ENCODE measurements at regions not wholly inside any gene's neighbourhood (a gene's known extent, or its start where the extent isn't known, plus 50 kb on each side); places are given as distances from the start of the nearest gene placed in this dataset.
"Not testable (repeated sequence)": the region's sequence is repeated elsewhere in the genome, so short reads cannot be mapped to it uniquely, and the experiment has no call there.

DNA sequence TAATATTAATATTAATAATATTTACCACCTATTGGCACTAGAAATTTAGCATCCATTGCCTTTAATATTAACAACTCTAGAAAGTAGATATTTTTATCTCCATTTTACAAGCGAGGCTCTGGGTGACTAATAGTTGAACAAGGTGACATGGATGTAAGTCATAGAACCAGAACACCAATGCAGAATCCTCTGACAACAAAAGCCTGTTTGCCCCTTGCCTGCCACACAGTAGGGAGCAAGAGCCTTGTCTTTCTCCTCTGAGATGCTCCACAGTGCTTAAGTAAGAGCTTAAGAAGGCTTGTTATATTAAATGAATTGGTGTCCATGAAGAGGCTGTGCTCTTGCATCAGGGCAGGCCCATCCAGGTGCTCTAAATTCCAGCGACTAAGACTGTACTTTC lies 51.2 kb upstream of the LBX1 start:
- no peak for DNase-seq (ENCODE audit: low spot score)

DNA sequence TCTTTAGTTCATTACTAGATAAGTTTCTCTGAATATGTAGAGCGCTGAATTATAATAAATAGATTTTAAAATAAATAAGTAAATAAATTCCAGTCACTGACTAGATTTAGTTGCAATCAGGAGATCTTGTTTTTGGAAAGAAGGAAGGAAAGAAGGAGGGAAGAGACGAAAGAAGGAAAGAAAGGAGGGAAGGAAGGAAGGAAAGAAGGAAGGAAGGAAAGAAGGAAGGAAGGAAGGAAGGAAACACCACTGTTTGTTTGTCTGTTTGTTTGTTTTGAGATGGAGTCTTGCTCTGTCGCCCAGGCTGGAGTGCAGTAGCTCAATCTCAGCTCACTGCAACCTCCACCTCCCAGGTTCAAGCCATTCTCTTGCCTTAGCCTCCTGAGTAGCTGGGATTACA lies 51.7 kb upstream of the LBX1 start:
- not testable (repeated sequence) for DNase-seq (ENCODE audit: low spot score)

DNA sequence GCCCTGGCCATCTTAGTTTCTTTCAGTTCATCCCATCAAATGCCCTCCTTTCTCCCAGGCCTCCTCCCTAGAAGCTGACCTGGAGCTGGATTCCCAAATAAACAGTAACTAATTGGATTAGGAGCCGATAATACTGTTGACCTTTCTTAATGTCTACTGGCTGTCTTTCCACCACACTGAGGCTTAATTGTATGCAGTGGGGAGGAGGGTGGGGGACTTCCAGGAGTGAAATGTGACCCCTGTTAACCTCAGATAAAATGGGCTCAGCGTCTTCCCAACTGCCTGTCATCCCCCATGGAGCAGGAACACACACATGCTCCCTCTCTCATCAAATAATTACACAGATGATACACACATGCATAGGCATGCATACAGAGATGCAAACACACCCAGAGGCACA lies 53.7 kb upstream of the LBX1 start:
- no peak for DNase-seq (ENCODE audit: low spot score)

DNA sequence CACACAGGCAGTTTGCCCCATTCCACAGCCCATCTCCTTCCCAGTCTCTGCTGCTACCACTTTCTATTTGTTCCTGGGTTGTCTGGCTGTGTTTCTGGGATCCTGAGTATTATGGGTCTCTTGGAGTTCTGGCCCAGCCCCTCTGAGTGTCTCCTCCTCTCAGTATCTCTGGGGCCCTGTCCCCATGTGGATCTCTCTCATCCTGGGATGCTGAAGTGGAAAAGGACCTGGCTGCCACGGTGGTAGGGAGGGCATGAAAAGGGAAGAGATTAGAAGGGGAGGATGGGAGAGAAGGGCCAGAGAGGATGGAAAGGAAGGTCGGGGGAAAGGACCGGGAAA lies 54.5 kb upstream of the LBX1 start:
- no peak for DNase-seq (ENCODE audit: low spot score)

DNA sequence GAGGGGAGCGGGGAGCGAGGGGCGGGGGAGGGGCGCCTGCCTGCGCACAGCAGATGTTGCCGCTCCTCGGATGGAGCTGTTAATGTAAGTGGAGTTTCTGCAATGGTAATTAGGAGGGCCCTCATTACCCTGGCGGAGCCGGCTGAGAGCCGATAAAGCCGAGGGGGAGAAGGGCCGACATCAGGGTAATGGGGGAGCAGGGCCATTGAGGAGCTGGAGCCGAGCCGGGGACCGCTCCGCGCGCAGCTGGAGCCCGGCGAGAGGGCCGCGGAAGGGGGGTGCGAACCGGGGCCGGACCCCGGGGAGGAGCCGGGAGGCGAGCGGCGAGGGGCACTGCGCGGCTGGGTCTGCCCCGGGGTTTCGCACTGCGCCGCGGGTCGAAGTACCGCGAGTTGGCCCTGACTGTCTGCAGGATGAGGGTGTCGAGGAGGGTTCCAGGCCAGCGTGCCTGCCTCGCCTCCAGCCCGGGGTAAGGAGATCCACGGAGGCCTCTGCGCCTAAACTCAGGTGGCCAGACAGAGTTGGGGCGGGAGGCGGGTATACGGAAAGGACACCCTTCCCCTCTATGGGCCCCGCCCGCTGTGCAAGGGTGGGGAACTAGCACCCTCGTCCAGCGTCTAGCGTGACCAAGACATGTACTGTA lies 55.0 kb upstream of the LBX1 start:
- no peak for DNase-seq (ENCODE audit: low spot score)

DNA sequence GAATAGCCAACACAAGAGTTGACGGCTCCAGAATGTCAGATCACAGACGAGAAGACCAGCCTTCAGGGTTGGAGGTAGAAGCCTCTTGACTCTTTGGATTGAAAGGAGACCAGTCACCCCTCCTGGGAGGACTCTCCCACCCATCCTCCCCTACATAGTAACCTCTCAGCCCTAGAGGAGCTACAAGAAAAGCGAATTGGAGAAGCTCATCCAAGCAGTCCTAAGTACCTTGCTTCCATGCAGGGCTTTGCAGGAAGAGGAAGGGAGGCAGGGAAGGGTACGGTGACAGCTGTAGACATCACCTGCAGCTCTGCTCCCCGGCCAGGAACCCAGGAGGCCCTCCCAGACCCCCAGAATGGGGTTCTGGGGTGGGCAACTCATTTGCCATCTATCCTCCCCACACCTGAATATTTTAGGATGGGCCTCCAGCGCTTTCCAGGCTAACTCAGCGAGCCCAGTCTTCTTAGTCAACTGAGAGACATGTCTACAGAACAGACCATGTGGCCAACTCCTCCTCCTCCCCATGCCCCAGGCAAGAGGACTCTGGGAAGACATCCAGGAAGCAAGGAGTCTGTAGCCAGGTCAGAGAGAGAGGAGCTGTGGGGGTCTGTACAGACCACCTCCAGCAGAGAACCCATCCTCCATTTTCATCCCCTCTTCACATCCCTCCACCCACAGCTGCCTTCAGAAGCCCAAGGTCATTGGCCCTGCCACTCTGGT lies 55.6 kb upstream of the LBX1 start:
- no peak for DNase-seq (ENCODE audit: low spot score)

DNA sequence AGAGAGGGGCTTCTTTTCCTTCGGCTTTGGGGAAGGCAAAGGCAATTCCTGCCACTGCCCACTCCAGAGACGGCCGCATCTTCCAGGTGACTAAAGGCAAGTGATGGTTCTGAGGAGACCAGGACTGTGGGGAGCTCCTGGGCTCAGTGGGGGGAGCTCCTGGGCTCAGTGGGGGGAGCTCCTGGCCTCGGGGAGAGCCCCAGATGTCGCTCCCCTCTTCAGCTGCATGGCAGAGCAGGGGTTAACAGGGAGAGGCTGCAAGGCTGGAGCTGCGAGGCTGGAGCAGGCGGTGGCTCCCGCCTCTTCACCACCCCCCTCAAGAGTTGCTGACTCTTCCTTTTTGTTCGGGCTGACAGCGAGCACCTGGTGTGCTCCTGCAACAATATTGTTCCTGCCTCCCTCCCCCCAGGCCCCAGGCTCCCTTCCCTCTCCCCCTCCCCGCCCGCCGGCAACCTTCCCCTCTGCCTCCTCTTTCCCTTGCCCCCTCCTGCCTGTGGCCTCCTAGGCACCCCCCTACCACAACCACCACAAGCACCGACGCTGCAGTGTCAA lies 56.3 kb upstream of the LBX1 start:
- DNase-seq (ENCODE audit: low spot score), result no peak

DNA sequence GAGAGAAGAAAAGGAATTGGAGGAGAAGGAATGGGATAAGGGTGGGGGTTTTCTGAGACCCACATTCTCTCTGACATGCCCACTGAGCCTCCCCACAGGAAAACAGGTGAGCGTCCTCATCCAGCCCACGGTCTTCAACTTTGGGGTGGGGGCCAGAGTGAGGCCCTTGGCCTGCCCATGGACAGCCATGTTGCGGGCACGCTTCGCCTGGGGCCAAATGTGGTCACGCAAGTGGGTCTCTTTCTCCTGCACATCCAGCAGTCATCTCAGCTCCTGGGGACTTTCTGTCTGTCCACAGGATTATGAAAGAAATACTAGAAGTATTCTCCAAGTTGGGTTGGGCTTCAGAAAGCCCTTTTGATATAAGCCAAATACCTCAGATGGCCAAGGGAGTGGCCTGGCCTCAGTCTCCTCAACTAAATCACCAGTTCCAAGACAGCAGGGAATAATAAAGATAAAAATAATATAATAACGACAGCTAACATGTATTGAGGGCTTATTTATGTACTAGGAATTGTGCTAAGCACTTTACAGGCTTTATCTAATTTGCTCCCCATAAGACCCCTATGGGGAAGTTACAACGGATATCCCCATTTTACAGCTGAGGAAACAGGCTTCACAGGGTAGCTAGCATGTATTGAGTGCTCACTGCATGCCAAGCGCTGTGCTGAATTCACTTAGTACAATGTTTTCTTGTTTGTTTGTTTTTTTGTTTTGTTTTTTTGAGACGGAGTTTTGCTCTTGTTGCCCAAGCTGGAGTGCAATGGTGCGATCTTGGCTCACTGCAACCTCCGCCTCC lies 57.2 kb upstream of the LBX1 start:
- no peak for DNase-seq (ENCODE audit: low spot score)

DNA sequence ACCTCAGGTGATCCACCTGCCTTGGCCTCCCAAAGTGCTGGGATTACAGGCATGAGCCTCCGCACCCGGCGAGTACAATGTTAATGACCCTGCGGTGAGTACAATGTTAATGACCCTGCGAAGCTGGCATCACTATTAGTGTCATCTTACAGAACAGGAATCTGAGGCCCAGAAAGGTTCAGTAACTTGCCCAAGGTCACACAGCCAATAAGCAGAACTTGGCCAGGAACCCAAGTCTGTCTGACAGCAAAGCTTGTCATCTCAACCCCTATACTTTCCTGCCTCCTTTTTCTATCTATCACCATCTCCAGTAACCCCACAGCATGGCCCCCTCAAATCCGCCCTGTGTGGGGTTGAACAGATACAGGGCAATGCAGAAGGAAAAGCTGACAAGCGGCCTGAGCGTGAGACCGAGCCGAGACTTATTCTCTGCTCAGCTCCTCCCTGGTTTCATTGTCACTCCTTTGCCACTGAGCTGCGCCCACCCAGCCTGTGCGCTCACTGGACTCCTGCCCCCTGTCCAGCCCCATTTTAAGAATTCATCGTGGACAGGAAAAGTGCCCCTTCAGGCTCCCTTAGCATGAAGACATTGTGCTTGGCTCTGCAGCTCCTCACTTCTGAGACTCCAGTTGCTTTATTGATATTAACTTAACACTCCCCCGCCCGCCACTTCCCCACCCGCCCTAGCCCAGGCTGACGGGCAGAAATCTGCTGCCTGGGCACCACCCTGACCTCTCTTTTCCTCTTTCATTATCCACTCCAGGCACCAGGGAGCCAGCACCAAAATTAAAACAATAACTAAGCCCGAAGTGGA lies 58.1 kb upstream of the LBX1 start:
- no peak for DNase-seq (ENCODE audit: low spot score)

DNA sequence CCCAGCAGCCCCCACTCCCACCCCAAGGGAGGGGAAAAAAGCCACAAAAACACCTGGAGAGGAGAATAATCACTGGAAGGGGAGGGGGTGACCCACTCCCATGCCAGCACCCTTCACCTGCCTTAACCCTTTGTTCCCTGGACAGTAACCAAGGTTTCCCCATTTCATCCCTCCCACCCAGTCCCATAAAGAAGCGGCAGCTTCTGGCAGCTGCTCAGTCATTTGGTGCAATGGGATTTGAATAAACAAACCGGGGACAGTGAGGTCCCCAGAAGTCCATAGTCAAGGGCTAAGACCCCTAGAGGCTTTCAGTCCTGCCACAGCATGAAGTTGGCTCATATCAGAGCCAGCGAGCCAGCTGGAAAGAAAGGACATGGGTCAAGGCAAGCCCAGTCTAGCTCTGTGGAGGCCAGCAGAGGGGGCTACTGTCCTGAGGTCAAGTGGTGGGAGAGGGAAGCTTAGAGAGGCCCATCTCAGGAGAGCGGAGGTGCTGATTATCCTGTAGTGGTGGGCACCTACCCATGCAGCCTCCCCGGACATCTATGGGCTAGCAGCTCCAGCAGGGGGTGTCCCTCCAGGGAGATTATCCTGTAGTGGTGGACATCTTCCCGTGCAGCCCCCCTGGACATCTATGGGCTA lies 58.9 kb upstream of the LBX1 start:
- no peak for DNase-seq (ENCODE audit: low spot score)

DNA sequence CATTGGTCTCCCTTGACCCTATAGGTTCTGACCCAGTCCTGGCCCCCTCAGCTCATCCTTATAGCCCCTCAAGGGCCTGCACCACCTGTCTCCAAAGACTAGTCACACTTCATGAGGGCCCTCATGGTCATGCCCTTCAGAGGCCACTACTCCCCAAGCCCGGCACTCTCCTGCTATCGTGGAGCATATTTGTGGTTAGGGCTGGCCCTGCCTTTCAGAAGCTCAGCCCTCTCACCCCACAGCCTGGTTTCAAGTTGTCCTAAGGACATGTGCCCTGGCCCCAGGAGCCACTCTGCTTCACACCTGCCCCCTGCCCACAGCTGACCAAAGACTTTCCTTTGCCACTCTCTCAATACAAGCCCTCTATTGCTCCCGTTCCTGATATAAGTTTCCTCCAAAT lies 60.3 kb upstream of the LBX1 start:
- DNase-seq (ENCODE audit: low spot score), result no peak

DNA sequence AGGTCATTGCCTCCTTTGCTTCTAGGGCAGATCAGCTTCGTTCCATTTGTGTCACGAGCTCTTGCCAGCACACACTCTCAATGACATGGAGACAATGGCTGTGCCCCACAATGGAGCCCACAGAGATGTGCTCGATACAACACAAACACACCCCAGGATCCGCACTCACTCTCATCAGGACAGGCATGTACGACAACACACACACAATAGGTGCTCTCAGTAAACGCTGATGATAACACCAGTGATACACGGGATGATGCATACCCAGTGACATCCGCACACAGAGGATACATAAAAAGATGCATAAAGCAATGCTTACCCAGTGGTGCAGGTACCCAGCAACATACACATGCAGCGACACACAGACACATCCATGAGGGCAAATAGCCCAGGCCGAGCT lies 61.2 kb upstream of the LBX1 start:
- no peak for DNase-seq (ENCODE audit: low spot score)

DNA sequence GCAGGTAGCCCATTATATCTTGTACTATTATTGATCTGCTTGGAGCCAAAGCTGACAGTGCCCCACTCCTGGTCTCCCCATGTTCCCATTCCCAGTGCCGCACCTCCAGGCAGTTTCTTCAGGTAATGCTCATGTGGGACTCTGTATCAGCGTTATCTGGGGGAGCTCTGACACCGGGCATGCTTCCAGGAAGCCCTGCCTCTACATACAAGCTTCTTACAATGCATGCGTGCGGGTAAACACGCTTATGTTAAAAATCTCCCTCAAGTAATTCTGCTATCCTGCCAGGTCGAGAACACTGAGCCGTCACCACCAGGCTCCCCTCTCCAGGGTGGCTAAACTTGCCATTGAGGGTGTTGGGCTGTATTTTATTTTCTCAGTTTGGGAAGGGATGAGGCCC lies 61.6 kb upstream of the LBX1 start:
- DNase-seq (ENCODE audit: low spot score), result no peak

DNA sequence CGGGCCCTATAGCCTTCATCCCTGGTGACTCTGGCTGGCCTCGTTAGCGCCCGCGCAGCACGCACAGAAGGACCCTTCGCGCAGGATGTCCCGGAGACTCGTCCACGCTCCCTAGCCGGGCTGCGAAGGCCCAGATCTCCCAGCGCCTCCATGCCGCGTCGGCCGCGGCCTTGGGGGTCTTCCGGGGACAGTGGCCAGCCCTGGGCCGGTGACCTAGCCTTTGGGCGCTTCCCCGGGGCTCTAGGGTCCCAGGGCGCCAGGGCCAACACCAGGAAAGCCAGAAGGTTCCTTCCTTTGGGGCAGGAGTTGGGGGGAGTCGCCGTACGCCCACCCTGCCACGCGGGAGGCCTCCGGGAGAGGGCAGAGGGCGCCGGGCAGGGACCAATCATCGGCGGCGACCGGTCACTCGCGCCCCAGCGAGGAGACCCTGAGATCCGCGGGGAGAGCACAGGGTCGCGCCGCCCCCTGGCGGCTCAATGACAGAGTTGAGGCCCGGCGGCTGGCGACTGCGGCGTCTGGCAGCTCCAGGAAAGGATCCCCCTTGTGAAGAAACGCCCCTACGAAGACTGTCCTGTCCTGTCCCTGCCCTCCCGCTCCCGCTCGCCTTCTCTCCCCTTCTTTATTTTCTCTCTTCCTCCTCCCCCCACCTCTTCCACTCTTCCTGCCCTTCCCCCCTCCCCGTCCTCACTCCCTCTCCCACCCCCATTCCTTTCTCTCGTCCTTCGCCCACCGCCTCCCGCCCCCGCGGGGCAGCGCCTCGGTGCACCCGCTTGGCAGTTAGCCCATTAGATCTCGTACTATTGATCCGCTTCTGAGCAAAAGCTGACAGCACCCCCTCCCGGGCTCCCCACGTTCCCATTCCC lies 62.3 kb upstream of the LBX1 start:
- no peak for DNase-seq (ENCODE audit: low spot score)

DNA sequence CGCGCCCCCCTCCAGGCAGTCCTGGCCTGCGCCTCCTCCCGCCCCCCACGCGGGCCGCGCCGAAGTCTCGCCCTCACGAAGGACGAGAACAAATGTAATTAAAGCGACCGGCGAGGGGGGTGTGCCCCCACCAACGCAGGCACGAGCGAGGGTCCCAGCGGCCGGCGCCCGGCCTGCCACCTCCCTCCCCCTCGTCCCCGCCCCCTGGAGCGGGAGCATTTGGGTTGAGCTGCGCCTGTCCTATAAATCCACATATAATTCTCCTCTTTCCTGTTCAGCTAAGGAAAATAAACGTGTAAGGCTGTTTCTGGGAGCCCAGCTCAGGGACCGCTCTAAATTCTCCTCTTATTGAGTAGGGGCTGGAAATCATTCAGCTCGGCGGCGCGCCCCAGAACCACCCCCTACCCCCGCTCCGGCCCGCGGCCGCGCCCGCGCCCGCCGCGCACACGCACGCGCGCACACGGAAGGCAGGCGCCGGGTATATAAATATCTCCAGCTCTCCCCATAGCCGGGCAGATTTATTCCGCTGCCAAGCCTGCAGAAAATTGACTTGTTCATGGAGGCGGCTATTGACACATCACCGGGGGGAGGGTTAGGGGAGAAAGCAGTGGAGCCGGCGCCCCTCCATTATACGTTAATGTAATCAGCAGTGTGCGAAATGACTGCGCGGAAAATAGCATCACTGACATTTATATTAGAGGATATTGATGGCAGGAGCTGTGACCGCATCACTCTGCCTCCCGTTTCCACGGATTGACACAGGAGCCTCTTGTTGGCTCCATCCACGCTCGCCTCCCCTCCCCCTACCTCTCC lies 61.6 kb upstream of the BTRC start:
- no peak for DNase-seq (ENCODE audit: low spot score)

DNA sequence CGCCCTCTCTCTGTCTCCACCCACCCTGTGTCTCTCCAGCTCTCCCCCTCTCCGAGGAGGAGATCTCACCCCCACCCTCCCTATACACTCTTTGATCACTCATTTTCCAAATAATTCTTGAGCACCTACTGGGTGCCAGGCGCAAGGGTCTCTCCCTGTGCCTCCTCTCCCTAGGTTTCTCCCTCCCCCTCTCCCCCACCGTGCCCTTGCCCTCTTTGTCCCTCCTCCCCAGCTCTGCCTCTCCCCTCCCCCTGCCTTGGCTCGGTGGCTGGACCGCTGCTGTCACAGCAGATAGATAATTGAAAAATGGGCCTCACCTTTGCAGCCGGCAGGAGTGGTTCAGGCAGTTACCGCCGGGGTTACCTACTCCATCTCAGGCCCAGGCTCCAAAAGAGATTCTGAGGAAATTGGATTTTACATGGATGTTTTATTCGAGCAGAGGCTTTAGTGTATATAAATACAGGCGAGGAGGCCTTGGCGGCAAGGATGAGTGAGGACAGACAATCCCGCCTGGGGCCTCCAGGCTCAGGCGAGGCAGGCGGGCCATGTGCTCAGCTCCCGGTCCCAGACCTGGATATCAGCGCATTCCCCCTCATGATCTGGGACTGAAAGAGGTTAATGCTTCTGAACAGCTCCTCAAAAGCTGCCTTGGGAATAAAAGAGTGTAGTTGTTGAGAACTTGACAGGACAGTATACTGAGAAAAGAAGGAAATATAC lies 60.8 kb upstream of the BTRC start:
- no peak for DNase-seq (ENCODE audit: low spot score)

DNA sequence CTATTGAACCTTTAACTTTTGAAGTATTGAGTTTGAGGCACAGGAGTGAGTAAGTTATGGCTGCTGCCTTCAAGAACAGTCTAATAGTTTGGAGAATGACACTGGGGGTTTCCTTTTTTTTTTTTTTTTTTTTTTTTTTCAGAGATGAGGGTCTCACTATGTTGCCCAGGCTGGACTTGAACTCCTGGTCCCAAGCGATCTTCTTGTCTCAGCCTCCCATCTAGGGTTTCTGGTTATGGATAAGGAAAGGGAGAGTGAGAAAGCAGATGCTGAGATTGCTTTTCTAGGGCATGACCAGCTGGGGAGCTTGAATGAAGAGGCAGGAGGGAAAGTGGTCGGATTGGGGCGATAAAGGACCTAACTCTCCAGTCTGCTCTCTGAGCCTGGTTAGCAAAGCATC lies 59.9 kb upstream of the BTRC start:
- DNase-seq (ENCODE audit: low spot score), result no peak

DNA sequence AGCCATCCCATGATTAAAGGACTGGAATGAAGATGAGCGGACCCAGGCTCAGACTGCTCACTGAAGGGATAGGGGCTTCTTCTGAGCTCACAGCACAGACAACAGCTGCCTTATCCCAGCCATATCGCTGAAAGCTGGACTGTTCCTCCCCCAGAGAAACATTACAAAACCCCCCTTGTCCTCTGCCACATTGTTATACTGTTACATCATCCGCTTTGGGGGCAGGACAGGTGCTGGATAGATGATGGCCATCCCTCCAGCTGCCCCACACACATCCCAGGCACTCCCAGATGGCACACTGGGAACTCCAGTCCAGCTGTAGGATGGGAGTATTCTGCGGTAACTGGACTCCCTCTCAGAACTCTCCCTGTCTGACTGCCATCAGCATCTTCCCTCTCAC lies 58.7 kb upstream of the BTRC start:
- no peak for DNase-seq (ENCODE audit: low spot score)

DNA sequence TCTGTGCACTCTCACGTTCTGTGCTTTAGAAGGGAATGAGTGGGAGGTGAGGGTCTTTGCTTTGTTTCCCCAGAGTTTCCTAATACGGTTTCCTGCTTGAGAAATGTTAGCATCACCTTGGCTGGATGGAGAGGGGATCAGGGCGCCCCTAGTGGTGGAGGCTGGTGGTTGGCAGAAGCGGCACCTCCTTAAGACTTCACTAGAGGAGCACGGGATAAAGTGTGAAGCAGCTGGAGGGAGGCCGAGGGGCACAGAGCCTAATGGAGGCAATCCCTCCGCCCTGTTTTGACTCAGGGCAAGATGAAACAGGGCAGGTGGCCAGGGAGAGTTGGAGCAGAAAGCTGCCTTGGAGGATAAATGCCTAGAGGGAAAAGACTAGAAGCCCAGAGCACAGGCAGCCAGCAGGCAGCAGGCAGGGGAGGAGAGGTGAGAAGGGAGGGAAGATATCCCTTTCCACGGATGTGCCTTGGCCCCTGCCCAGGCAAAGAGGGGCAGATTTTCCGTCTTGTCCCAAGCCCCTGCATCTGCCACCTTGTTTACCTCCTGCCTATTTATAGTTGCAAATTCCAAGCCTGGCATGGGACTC lies 56.0 kb upstream of the BTRC start:
- DNase-seq (ENCODE audit: low spot score), result peak; percentile 28
